Adrenal gland (tissue), 9 donors: ENCODE measurements at regions not wholly inside any gene's neighbourhood (a gene's known extent, or its start where the extent isn't known, plus 50 kb on each side); places are given as distances from the start of the nearest gene placed in this dataset.

Source experiments
- DNase-seq, 7 donors: peaks; one replicate each; pipeline ENCODE4 v3.0.0-alpha.2; 2019 to 2020
- H3K27ac ChIP-seq, 5 donors: fragments of 200-600 bp; sonication (generic) in 4 of 5; 1 replicate in 3 of 5; 2 replicates in 2 of 5; pipeline versions ENCODE4 v1.5.1 to v1.8.0; 2016 to 2020; ENCODE audit warnings: mild to moderate bottlenecking in 1 of 5
- H3K27me3 ChIP-seq: fragments of 200-600 bp; 2 replicates; pipeline ENCODE4 v1.8.0; 2021
- H3K36me3 ChIP-seq, 2 donors: fragments of 200-600 bp; replicated peaks in 1 of 2; 1 replicate in 1 of 2; 2 replicates in 1 of 2; pipeline versions ENCODE4 v1.5.1 to v1.8.0; 2018 to 2022
- H3K4me1 ChIP-seq, 2 donors: fragments of 200-600 bp; replicated peaks in 1 of 2; 1 replicate in 1 of 2; 2 replicates in 1 of 2; pipeline versions ENCODE4 v1.5.1 to v1.8.0; 2018 to 2021
- H3K4me3 ChIP-seq, 4 donors: fragments of 200-600 bp; sonication (generic) in 3 of 4; one replicate each; pipeline ENCODE4 v1.5.1; 2016 to 2018
- H3K9me3 ChIP-seq, 3 donors: fragments of 200-600 bp; sonication (generic) in 1 of 3; replicated peaks in 1 of 3; 1 replicate in 2 of 3; 2 replicates in 1 of 3; pipeline versions ENCODE4 v1.5.1 to v1.8.0; 2016 to 2021
- POLR2A ChIP-seq, 2 donors: fragments of 450-650 bp; IDR thresholded peaks; one replicate each; pipeline ENCODE4 v1.6.1; 2017; ENCODE audit warnings: antibody characterized with exemption in 2 of 2, mild to moderate bottlenecking in 2 of 2, moderate library complexity in 1 of 2
- WGBS, 4 donors: extraction: QIAGEN DNeasy Blood & Tissue Kit in 2 of 4; methylation state at CpG; one replicate each; pipeline versions ENCODE4 v1.1.5 to v1.1.7; 2013 to 2017; 5-methylcytosine and 5-hydroxymethylcytosine counted together
- intact Hi-C, 2 donors: fragments of 100-400 bp; cut with DNase I; formaldehyde crosslinking; loops; one replicate each; pipeline versions ENCODE4 v1.14.1 to v1.15.0; 2022 to 2023
- TF ChIP-seq, protein P1 (sequence below), 6 experiments: fragments of 450-650 bp in 4 of 6; fragments of 200-600 bp in 2 of 6; sonication (generic) in 1 of 6; IDR thresholded peaks; 1 replicate in 5 of 6; 2 replicates in 1 of 6; pipeline versions ENCODE4 v1.5.1 to v1.8.0; 2016 to 2021; ENCODE audit warnings: antibody characterized with exemption in 6 of 6, mild to moderate bottlenecking in 2 of 6, moderate library complexity in 1 of 6
- donor health status: healthy with polysubstance abuse.
- donor health status: Bipolar disorder and iron deficiency.
- donor health status: DM: yes; HTN: yes; CAD: no.
- donor health status: DM: no; HTN: no; CAD: no.
- donor health status: DM: no; HTN: no; CAD: no.

DNA sequence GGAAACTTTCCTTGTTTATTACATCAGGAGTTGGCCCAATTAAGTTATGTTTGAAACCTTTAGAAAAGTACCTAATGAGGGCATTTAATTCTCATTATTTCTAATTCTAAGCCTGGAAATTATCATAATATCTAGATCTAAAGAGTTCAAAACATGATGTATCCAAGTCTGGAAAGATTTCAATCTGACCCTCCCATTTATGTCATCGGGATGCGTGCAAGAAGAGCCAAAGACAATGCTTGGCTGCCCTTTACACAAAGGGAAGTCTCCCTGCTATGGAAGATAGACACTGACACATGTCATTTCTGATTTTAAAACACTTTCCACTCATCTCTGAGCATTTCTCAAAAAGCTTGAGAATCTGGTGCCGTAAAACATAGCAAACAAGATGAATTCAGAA, 222.4 kb downstream of the ANTXR2 start:
- H3K27me3 ChIP-seq: no peaks in the 10 kb centered on the region
- no peak for TF ChIP-seq POLR2A (IDR thresholded peaks at IDR 0.05)
- TF ChIP-seq, protein P1, sequence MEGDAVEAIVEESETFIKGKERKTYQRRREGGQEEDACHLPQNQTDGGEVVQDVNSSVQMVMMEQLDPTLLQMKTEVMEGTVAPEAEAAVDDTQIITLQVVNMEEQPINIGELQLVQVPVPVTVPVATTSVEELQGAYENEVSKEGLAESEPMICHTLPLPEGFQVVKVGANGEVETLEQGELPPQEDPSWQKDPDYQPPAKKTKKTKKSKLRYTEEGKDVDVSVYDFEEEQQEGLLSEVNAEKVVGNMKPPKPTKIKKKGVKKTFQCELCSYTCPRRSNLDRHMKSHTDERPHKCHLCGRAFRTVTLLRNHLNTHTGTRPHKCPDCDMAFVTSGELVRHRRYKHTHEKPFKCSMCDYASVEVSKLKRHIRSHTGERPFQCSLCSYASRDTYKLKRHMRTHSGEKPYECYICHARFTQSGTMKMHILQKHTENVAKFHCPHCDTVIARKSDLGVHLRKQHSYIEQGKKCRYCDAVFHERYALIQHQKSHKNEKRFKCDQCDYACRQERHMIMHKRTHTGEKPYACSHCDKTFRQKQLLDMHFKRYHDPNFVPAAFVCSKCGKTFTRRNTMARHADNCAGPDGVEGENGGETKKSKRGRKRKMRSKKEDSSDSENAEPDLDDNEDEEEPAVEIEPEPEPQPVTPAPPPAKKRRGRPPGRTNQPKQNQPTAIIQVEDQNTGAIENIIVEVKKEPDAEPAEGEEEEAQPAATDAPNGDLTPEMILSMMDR (IDR thresholded peaks at IDR 0.05): no peak
- intact Hi-C loops: no loop called here
- no peak overlapping the region for H3K4me3 ChIP-seq
- H3K27ac ChIP-seq: no peak overlapping the region
- WGBS, 4 donors: 81 to 99% (median 94%) methylated on average over 3 of the region's 3 CpGs
- H3K9me3 ChIP-seq: no peaks in the 10 kb centered on the region
- H3K36me3 ChIP-seq: no peaks in the 10 kb centered on the region
- H3K4me1 ChIP-seq: peaks cover 0 to 9% of the 10 kb centered on the region in 2 donors
- no peak for DNase-seq

DNA sequence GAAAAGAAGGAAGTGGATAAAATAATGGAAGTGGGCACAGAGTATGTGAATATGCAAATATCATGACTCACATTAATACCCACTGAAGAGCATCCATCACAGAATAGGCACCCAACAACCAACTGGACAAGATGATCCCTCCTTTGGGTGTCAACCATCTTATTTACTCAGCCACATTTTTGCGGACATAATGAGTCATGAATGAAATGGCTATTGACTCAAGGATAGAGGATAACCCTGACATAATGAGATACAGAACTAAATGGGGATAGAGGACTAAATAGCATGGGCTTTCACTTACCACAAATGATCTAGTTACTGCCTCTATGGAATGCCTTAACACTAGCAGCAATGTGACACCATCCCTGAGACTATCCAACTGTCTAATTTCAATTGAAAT, 224.7 kb downstream of the ANTXR2 start:
- Histone ChIP-seq H3K36me3 (no peaks in the 10 kb centered on the region), H3K4me3 (no peak overlapping the region), H3K27ac (no peak overlapping the region), H3K27me3 (no peaks in the 10 kb centered on the region), H3K9me3 (peaks cover 0 to 8% (median 0%) of the 10 kb centered on the region in 3 donors), H3K4me1 (no peaks in the 10 kb centered on the region)
- no peak for DNase-seq
- TF ChIP-seq, protein P1 (IDR thresholded peaks at IDR 0.05): no peak
- no peak for TF ChIP-seq POLR2A (IDR thresholded peaks at IDR 0.05)
- WGBS, 4 donors: 57 to 91% (median 69%) methylated on average over 1 of the region's 1 CpG
- intact Hi-C loops: no loop called here

DNA sequence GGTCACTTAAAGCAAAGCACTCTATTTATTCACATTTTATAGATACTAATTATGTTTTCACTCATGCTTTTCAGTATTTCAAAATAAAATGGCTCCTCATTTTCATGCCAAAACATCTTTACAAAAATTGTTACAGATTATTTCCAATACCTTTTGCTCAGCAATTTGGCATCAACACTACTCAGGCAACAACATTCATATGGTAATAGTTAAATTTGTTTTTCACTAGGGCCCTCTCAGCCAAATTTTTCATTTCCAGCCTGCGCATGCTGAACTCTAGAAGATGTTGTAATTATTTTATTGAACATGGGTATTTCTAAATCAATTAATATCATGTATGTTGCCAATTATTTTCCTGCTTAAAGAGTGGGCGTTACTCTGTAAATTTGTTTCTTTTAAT, 225.6 kb downstream of the ANTXR2 start:
- Histone ChIP-seq H3K36me3 (no peaks in the 10 kb centered on the region), H3K4me3 (no peak overlapping the region), H3K27ac (no peak overlapping the region), H3K27me3 (no peaks in the 10 kb centered on the region), H3K4me1 (no peaks in the 10 kb centered on the region), H3K9me3 (peaks cover 0 to 8% (median 0%) of the 10 kb centered on the region in 3 donors)
- no peak for DNase-seq
- no peak for TF ChIP-seq POLR2A (IDR thresholded peaks at IDR 0.05)
- WGBS, 4 donors: 84 to 92% (median 88%) methylated on average over 2 of the region's 2 CpGs
- intact Hi-C loops: no loop called here

DNA sequence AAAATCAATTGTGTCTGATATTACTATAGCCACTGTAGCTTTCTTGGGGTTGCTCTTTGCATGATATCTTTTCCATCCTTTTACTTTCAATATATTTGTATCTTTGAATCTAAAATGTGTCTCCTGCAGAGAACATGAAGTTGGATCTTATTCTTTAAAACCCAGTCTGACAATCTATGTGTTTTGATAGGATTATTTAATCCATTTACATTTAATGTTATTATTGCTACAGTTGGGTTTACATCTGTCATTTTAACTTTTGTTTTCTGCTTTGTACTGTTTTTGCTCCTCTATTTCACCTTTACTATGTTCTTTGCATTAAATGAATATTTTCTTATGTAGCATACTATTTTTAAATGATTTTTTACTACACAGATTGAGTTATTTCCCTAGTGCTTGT, 230.9 kb downstream of the ANTXR2 start:
- Histone ChIP-seq H3K9me3 (peaks cover 0 to 14% (median 11%) of the 10 kb centered on the region in 3 donors), H3K4me3 (no peak overlapping the region), H3K4me1 (no peaks in the 10 kb centered on the region), H3K27ac (no peak overlapping the region), H3K27me3 (no peaks in the 10 kb centered on the region), H3K36me3 (no peaks in the 10 kb centered on the region)
- TF ChIP-seq, protein P1 (IDR thresholded peaks at IDR 0.05): no peak
- no peak for TF ChIP-seq POLR2A (IDR thresholded peaks at IDR 0.05)
- DNase-seq: no peak
- intact Hi-C loops: no loop called here

DNA sequence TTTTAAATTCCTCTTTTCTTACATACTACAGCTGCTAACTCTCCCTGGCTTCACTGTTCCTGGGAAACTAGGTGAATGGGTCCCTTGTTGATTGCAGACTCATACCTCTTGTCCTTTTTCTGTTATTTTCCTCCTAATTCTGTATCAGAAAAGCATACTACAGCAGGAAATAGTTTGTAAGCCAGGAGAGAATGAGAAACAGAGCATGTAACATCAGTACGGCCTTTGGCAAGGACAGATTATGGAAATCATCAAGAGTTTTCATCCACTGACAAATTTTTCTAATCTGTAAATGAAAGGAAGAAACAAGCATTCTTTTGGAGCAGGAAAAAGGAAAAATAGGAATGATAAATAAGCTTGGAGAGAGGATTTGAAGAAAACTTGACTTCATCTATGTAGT, 239.2 kb downstream of the ANTXR2 start:
- TF ChIP-seq, protein P1 (IDR thresholded peaks at IDR 0.05): no peak
- no peak for TF ChIP-seq POLR2A (IDR thresholded peaks at IDR 0.05)
- Histone ChIP-seq H3K9me3 (peaks cover 0 to 7% (median 6%) of the 10 kb centered on the region in 3 donors), H3K27ac (no peak overlapping the region), H3K27me3 (no peaks in the 10 kb centered on the region), H3K4me3 (no peak overlapping the region), H3K4me1 (no peaks in the 10 kb centered on the region), H3K36me3 (no peaks in the 10 kb centered on the region)
- intact Hi-C loops: no loop called here
- 51 to 70% (median 60%) methylated on average over 1 of the region's 1 CpG for WGBS, 4 donors
- no peak for DNase-seq
